GM19438 (cell line): ENCODE measurements at regions not wholly inside any gene's neighbourhood (a gene's known extent, or its start where the extent isn't known, plus 50 kb on each side); places are given as distances from the start of the nearest gene placed in this dataset.
A peak's percentile ranks its signal among the peaks of the same experiment; 100 is the strongest.
"Not testable (repeated sequence)": the region's sequence is repeated elsewhere in the genome, so short reads cannot be mapped to it uniquely, and the experiment has no call there.

ENCODE experiments used
- ATAC-seq: cut with Tn5 transposase; IDR thresholded peaks from one replicate; pipeline ENCODE4 v1.9.1; 2021; ENCODE audit warnings: low read depth; ENCODE audit not compliant: unreplicated experiment

GRCh38 chr3:106288781-106289180 lies 420.0 kb upstream of the CBLB start:
- no peak for ATAC-seq

- no peak for ATAC-seq
These were observed 421.6 kb upstream of the CBLB start for GRCh38 chr3:106290304-106290997.

GRCh38 chr3:106293161-106293560 lies 424.3 kb upstream of the CBLB start:
- no peak for ATAC-seq

- ATAC-seq, result no peak
These were observed 425.3 kb upstream of the CBLB start for GRCh38 chr3:106294121-106294520.

GRCh38 chr3:106296062-106296461 lies 427.2 kb upstream of the CBLB start:
- no peak for ATAC-seq

GRCh38 chr3:106299300-106300098 lies 430.7 kb upstream of the CBLB start:
- ATAC-seq, result peak; percentile 52

GRCh38 chr3:106302451-106303221 lies 433.8 kb upstream of the CBLB start:
- ATAC-seq, result peak; percentile 85

GRCh38 chr3:106303766-106304165 lies 435.0 kb upstream of the CBLB start:
- ATAC-seq, result no peak

- no peak for ATAC-seq
These were observed 436.3 kb upstream of the CBLB start for GRCh38 chr3:106305127-106305526.

GRCh38 chr3:106305882-106306435 lies 437.1 kb upstream of the CBLB start:
- ATAC-seq, result no peak

GRCh38 chr3:106309274-106309673 lies 440.5 kb upstream of the CBLB start:
- ATAC-seq, result no peak

- not testable (repeated sequence) for ATAC-seq
These were observed 441.0 kb upstream of the CBLB start for GRCh38 chr3:106309798-106310197.

GRCh38 chr3:106317141-106318055 lies 448.6 kb upstream of the CBLB start:
- ATAC-seq, result no peak

GRCh38 chr3:106321438-106321837 lies 452.6 kb upstream of the CBLB start:
- not testable (repeated sequence) for ATAC-seq

- ATAC-seq, result no peak
These were observed 454.8 kb upstream of the CBLB start for GRCh38 chr3:106323586-106323985.

GRCh38 chr3:106326941-106327695 lies 458.3 kb upstream of the CBLB start:
- no peak for ATAC-seq

- ATAC-seq, result no peak
These were observed 458.8 kb upstream of the CBLB start for GRCh38 chr3:106327696-106328025.

GRCh38 chr3:106328224-106328623 lies 459.4 kb upstream of the CBLB start:
- no peak for ATAC-seq

GRCh38 chr3:106329521-106329920 lies 460.7 kb upstream of the CBLB start:
- ATAC-seq, result no peak
